KMS-11 (cell line): ENCODE measurements at regions not wholly inside any gene's neighbourhood (a gene's known extent, or its start where the extent isn't known, plus 50 kb on each side); places are given as distances from the start of the nearest gene placed in this dataset.
"Not testable (repeated sequence)": the region's sequence is repeated elsewhere in the genome, so short reads cannot be mapped to it uniquely, and the experiment has no call there.

ENCODE experiments used
- H2AFZ ChIP-seq: fragments of 200-600 bp; sonication (generic); 2 replicates; pipeline ENCODE4 v1.6.1; 2016; ENCODE audit warnings: antibody characterized with exemption, mixed run types, low read depth
- H3K27ac ChIP-seq: fragments of 200-600 bp; sonication (generic); 2 replicates; pipeline ENCODE4 v1.6.1; 2016; ENCODE audit warnings: mild to moderate bottlenecking, mixed run types
- H3K27me3 ChIP-seq: fragments of 200-600 bp; sonication (generic); 2 replicates; pipeline ENCODE4 v1.6.1; 2017; ENCODE audit warnings: mild to moderate bottlenecking, low read depth, mixed run types, moderate library complexity; ENCODE audit not compliant: insufficient read depth
- H3K36me3 ChIP-seq: fragments of 200-600 bp; sonication (generic); 2 replicates; pipeline ENCODE4 v1.6.1; 2017; ENCODE audit warnings: mild to moderate bottlenecking, mixed run types; ENCODE audit not compliant: insufficient read depth
- H3K4me1 ChIP-seq: fragments of 200-600 bp; sonication (generic); 2 replicates; pipeline ENCODE4 v1.6.1; 2016; ENCODE audit warnings: mild to moderate bottlenecking, low read depth, mixed run types; ENCODE audit not compliant: poor library complexity, severe bottlenecking
- H3K4me2 ChIP-seq: fragments of 200-600 bp; sonication (generic); 2 replicates; pipeline ENCODE4 v1.7.0; 2016; ENCODE audit warnings: mild to moderate bottlenecking, mixed run types
- H3K4me3 ChIP-seq: fragments of 200-600 bp; sonication (generic); IDR thresholded peaks from 2 replicates; pipeline ENCODE4 v1.6.1; 2017; ENCODE audit warnings: low read depth, low read length, mixed read lengths; ENCODE audit not compliant: insufficient read depth
- H3K79me2 ChIP-seq: fragments of 200-600 bp; sonication (generic); 2 replicates; pipeline ENCODE4 v1.6.1; 2016; ENCODE audit warnings: low read depth, mixed run types; ENCODE audit not compliant: insufficient read depth
- H3K9ac ChIP-seq: fragments of 200-600 bp; sonication (generic); 2 replicates; pipeline ENCODE4 v1.6.1; 2016; ENCODE audit warnings: mild to moderate bottlenecking, mixed run types
- H4K20me1 ChIP-seq: fragments of 200-600 bp; sonication (generic); 2 replicates; pipeline ENCODE4 v1.6.1; 2016; ENCODE audit warnings: mild to moderate bottlenecking, mixed run types; ENCODE audit not compliant: insufficient read depth
- TF ChIP-seq, protein P1 (sequence below): fragments of 200-600 bp; sonication (generic); conservative IDR thresholded peaks from 2 replicates; pipeline ENCODE4 v1.6.1; 2017; ENCODE audit warnings: low read depth, mild to moderate bottlenecking, antibody characterized with exemption, low read length, moderate library complexity, mixed read lengths

DNA sequence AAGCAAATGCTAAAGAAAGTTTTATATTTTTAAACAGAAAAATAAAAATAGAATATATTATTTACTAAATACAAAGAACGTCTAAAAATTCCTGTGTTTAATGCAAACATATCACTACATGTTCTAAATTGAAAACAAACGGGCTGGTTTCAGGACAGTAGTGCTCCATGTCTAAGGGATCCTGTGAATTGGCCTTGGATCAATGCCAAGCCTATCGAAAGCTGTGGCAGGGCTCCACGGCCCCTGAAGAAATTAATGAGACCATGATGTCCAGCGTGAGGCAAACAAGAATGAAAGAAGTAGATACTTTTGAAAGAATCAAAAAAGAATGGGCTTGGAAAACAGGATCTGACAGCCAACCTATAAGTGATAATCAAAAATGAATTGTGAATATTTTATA lies 283.4 kb upstream of the RAI14 start:
- not testable (repeated sequence) for H3K36me3 ChIP-seq, H4K20me1 ChIP-seq, H3K4me1 ChIP-seq, H3K27me3 ChIP-seq, H3K4me3 ChIP-seq, H3K27ac ChIP-seq, H2AFZ ChIP-seq, H3K79me2 ChIP-seq, H3K4me2 ChIP-seq, H3K9ac ChIP-seq

GRCh38 chr5:34377651-34378050 lies 278.5 kb upstream of the RAI14 start:
- H3K9ac ChIP-seq, H3K79me2 ChIP-seq, H2AFZ ChIP-seq, H3K27me3 ChIP-seq, H3K27ac ChIP-seq, H3K4me2 ChIP-seq, H3K4me1 ChIP-seq, H4K20me1 ChIP-seq, H3K4me3 ChIP-seq, H3K36me3 ChIP-seq: not testable (repeated sequence)

GRCh38 chr5:34378498-34378897 lies 277.6 kb upstream of the RAI14 start:
- not testable (repeated sequence) for H4K20me1 ChIP-seq, H3K36me3 ChIP-seq, H3K79me2 ChIP-seq, H3K9ac ChIP-seq, H3K4me2 ChIP-seq, H3K27ac ChIP-seq, H3K27me3 ChIP-seq, H2AFZ ChIP-seq, H3K4me1 ChIP-seq, H3K4me3 ChIP-seq

DNA sequence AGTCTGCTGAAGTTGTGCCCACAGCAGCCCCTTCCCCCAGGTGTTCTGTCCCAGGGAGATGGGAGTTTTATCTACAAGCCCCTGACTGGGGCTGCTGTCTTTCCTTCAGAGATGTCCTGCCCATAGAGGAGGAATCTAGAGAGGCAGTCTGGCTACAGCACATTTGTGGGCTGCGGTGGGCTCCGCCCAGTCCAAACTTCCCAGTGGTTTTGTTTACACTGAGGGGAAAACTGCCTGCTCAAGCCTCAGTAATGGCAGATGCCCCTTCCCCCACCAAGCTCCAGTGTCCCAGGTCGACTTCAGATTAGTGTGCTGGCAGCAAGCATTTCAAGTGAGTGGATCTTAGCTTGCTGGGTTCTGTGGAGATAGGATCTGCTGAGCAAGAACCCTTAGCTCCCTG lies 267.4 kb upstream of the RAI14 start:
- not testable (repeated sequence) for H3K4me3 ChIP-seq, H2AFZ ChIP-seq, H3K27ac ChIP-seq, H3K9ac ChIP-seq, H3K27me3 ChIP-seq, H4K20me1 ChIP-seq, H3K79me2 ChIP-seq, H3K4me2 ChIP-seq, H3K36me3 ChIP-seq, H3K4me1 ChIP-seq

GRCh38 chr5:34409373-34409772 lies 246.8 kb upstream of the RAI14 start:
- Histone ChIP-seq H3K79me2 (no peaks in the 10 kb centered on the region), H4K20me1 (no peaks in the 10 kb centered on the region), H2AFZ (no peak overlapping the region), H3K27me3 (no peaks in the 10 kb centered on the region), H3K4me3 (no peak overlapping the region), H3K4me2 (no peak overlapping the region), H3K9ac (no peak overlapping the region), H3K4me1 (no peaks in the 10 kb centered on the region), H3K27ac (no peak overlapping the region), H3K36me3 (no peaks in the 10 kb centered on the region)
- TF ChIP-seq, protein P1, sequence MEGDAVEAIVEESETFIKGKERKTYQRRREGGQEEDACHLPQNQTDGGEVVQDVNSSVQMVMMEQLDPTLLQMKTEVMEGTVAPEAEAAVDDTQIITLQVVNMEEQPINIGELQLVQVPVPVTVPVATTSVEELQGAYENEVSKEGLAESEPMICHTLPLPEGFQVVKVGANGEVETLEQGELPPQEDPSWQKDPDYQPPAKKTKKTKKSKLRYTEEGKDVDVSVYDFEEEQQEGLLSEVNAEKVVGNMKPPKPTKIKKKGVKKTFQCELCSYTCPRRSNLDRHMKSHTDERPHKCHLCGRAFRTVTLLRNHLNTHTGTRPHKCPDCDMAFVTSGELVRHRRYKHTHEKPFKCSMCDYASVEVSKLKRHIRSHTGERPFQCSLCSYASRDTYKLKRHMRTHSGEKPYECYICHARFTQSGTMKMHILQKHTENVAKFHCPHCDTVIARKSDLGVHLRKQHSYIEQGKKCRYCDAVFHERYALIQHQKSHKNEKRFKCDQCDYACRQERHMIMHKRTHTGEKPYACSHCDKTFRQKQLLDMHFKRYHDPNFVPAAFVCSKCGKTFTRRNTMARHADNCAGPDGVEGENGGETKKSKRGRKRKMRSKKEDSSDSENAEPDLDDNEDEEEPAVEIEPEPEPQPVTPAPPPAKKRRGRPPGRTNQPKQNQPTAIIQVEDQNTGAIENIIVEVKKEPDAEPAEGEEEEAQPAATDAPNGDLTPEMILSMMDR: no peak

GRCh38 chr5:34410411-34411139 lies 245.6 kb upstream of the RAI14 start:
- H3K4me1 ChIP-seq: peaks cover 3% of the 10 kb centered on the region
- no peaks in the 10 kb centered on the region for H4K20me1 ChIP-seq
- no peak overlapping the region for H3K4me2 ChIP-seq
- H3K4me3 ChIP-seq: no peak overlapping the region
- no peaks in the 10 kb centered on the region for H3K27me3 ChIP-seq
- H3K27ac ChIP-seq: no peak overlapping the region
- no peak overlapping the region for H3K9ac ChIP-seq
- H2AFZ ChIP-seq: no peak overlapping the region
- TF ChIP-seq, protein P1: no peak
- H3K79me2 ChIP-seq: no peaks in the 10 kb centered on the region
- H3K36me3 ChIP-seq: no peaks in the 10 kb centered on the region
